Panc1 (cell line): ENCODE measurements at regions not wholly inside any gene's neighbourhood (a gene's known extent, or its start where the extent isn't known, plus 50 kb on each side); places are given as distances from the start of the nearest gene placed in this dataset.
"Not testable (repeated sequence)": the region's sequence is repeated elsewhere in the genome, so short reads cannot be mapped to it uniquely, and the experiment has no call there.

Source experiments
- ATAC-seq: fragments of 200-7000 bp; cut with Tn5 transposase; 2 replicates; pipeline ENCODE4 v1.9.1; 2020; ENCODE audit warnings: mild to moderate bottlenecking, moderate library complexity
- BruUV-seq: library from RNA; stranded (reverse); fragments of 400-500 nt; replicated peaks from 2 replicates; lab custom pipeline; 2021; lab: Mats Ljungman, UMichigan
- CTCF ChIA-PET: fragments of 300-600 bp; sonication (Branson Sonifier 250); formaldehyde crosslinking; loops from one replicate; lab custom pipeline; 2022; ENCODE audit warnings: antibody characterized with exemption; lab: Charles Lee
- POLR2A ChIA-PET: fragments of 300-600 bp; sonication (Branson Sonifier 250); formaldehyde crosslinking; loops from one replicate; lab custom pipeline; 2022; ENCODE audit warnings: antibody characterized with exemption; lab: Charles Lee
- DNase-seq: peaks from one replicate; pipeline ENCODE4 v3.0.0-alpha.2; 2010; ENCODE audit warnings: low read depth, low spot score
- H3K27ac ChIP-seq: 2 replicates; pipeline ENCODE4 v1.5.1; 2011; ENCODE audit warnings: mild to moderate bottlenecking, low read length, inconsistent platforms
- H3K27me3 ChIP-seq: fragments of 200-500 bp; sonication (Bioruptor generic); 2 replicates; pipeline ENCODE4 v1.6.0; 2014; ENCODE audit warnings: low read length, inconsistent platforms; ENCODE audit not compliant: control insufficient read depth, insufficient read depth
- H3K36me3 ChIP-seq: fragments of 200-500 bp; sonication (Bioruptor generic); 2 replicates; pipeline ENCODE4 v1.5.1; 2014; ENCODE audit warnings: inconsistent platforms, mild to moderate bottlenecking, low read length, moderate library complexity; ENCODE audit not compliant: control insufficient read depth, insufficient read depth
- H3K4me1 ChIP-seq: 2 replicates; pipeline ENCODE4 v1.5.1; 2011; ENCODE audit warnings: inconsistent platforms, mild to moderate bottlenecking, low read length, moderate library complexity; ENCODE audit not compliant: control insufficient read depth, insufficient read depth
- H3K4me3 ChIP-seq, 2 experiments: 2 replicates each; pipeline ENCODE4 v1.5.1; 2011 to 2012; ENCODE audit warnings: low read depth in 2 of 2, low read length in 2 of 2, mild to moderate bottlenecking in 2 of 2, inconsistent platforms in 1 of 2, moderate library complexity in 1 of 2
- H3K9me3 ChIP-seq: fragments of 200-500 bp; sonication (Bioruptor generic); 2 replicates; pipeline ENCODE4 v1.5.1; 2014; ENCODE audit warnings: low read depth, mild to moderate bottlenecking, inconsistent platforms, low read length, moderate library complexity; ENCODE audit not compliant: control insufficient read depth, insufficient read depth
- POLR2AphosphoS5 ChIP-seq: IDR thresholded peaks from 2 replicates; pipeline ENCODE4 v1.6.1; 2012; ENCODE audit warnings: mild to moderate bottlenecking, low read depth, low read length, moderate library complexity
- SIN3A ChIP-seq: IDR thresholded peaks from 2 replicates; pipeline ENCODE4 v1.6.1; 2012; ENCODE audit warnings: low read depth, mild to moderate bottlenecking, low read length, moderate library complexity, borderline replicate concordance; ENCODE audit not compliant: insufficient read depth
- TCF7L2 ChIP-seq: IDR thresholded peaks from 2 replicates; pipeline ENCODE4 v1.6.1; 2011; ENCODE audit warnings: mild to moderate bottlenecking, low read depth, low read length, inconsistent platforms
- in situ Hi-C: cut with HindIII; loops from 2 replicates; pipeline ENCODE4 v1.10.0; 2016; ENCODE audit warnings: low sequenced_read_pairs, low pct_unique_long_range_greater_than_20kb
- intact Hi-C: fragments of 100-400 bp; cut with micrococcal nuclease; formaldehyde crosslinking; loops from one replicate; pipeline ENCODE4 v1.10.0; 2022; ENCODE audit not compliant: unreplicated experiment
- TF ChIP-seq, protein P1 (sequence below), 2 experiments: IDR thresholded peaks; 2 replicates each; pipeline ENCODE4 v1.6.1; 2011 to 2012; ENCODE audit warnings: low read depth in 2 of 2, control low read depth in 1 of 2, low read length in 1 of 2, mild to moderate bottlenecking in 1 of 2, moderate library complexity in 1 of 2; ENCODE audit not compliant: insufficient read depth in 1 of 2
- TF ChIP-seq, protein P2 (sequence below): fragments of 450-650 bp; IDR thresholded peaks from 2 replicates; pipeline ENCODE4 v1.5.1; 2017; ENCODE audit warnings: mild to moderate bottlenecking

DNA sequence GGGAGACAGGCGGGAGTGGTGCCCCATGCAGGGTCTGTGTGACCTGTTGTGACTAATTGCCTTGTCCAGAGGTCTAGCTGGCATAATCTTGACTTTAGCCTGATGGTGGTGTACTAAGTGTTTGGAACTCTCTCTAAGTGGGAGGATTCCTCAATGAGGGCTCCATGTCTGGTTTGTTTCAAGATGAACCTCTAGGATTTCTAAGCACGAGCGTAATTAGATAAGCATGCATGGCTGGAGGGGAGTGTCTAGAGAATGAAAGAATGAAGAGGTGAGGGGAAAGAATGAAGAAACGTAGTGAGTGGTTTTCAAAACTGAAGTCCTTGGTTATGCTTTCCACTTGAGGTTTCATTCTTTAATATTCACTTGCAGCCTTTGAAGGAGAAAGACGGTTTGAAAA is 833.2 kb upstream of the GYPC start:
- H3K4me1 ChIP-seq = no peaks in the 10 kb centered on the region
- CTCF ChIA-PET = no interaction called here
- POLR2A ChIA-PET = no interaction called here
- no peak overlapping the region for H3K4me3 ChIP-seq
- ATAC-seq = no peak
- H3K9me3 ChIP-seq = no peaks in the 10 kb centered on the region
- no peak for DNase-seq
- intact Hi-C loops = no loop called here
- TF ChIP-seq, protein P1, sequence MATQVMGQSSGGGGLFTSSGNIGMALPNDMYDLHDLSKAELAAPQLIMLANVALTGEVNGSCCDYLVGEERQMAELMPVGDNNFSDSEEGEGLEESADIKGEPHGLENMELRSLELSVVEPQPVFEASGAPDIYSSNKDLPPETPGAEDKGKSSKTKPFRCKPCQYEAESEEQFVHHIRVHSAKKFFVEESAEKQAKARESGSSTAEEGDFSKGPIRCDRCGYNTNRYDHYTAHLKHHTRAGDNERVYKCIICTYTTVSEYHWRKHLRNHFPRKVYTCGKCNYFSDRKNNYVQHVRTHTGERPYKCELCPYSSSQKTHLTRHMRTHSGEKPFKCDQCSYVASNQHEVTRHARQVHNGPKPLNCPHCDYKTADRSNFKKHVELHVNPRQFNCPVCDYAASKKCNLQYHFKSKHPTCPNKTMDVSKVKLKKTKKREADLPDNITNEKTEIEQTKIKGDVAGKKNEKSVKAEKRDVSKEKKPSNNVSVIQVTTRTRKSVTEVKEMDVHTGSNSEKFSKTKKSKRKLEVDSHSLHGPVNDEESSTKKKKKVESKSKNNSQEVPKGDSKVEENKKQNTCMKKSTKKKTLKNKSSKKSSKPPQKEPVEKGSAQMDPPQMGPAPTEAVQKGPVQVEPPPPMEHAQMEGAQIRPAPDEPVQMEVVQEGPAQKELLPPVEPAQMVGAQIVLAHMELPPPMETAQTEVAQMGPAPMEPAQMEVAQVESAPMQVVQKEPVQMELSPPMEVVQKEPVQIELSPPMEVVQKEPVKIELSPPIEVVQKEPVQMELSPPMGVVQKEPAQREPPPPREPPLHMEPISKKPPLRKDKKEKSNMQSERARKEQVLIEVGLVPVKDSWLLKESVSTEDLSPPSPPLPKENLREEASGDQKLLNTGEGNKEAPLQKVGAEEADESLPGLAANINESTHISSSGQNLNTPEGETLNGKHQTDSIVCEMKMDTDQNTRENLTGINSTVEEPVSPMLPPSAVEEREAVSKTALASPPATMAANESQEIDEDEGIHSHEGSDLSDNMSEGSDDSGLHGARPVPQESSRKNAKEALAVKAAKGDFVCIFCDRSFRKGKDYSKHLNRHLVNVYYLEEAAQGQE (IDR thresholded peaks at IDR 0.05; ENCODE audit: insufficient read depth in 1 of 2, low read depth in 2 of 2, low read length in 1 of 2) = no peak
- TF ChIP-seq SIN3A (no peak), POLR2AphosphoS5 (no peak), TCF7L2 (no peak)
- TF ChIP-seq, protein P2, sequence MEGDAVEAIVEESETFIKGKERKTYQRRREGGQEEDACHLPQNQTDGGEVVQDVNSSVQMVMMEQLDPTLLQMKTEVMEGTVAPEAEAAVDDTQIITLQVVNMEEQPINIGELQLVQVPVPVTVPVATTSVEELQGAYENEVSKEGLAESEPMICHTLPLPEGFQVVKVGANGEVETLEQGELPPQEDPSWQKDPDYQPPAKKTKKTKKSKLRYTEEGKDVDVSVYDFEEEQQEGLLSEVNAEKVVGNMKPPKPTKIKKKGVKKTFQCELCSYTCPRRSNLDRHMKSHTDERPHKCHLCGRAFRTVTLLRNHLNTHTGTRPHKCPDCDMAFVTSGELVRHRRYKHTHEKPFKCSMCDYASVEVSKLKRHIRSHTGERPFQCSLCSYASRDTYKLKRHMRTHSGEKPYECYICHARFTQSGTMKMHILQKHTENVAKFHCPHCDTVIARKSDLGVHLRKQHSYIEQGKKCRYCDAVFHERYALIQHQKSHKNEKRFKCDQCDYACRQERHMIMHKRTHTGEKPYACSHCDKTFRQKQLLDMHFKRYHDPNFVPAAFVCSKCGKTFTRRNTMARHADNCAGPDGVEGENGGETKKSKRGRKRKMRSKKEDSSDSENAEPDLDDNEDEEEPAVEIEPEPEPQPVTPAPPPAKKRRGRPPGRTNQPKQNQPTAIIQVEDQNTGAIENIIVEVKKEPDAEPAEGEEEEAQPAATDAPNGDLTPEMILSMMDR = no peak
- H3K36me3 ChIP-seq = no peaks in the 10 kb centered on the region
- BruUV-seq = no TSS peak
- H3K27ac ChIP-seq = no peak overlapping the region
- in situ Hi-C loops = no loop called here
- no peaks in the 10 kb centered on the region for H3K27me3 ChIP-seq

DNA sequence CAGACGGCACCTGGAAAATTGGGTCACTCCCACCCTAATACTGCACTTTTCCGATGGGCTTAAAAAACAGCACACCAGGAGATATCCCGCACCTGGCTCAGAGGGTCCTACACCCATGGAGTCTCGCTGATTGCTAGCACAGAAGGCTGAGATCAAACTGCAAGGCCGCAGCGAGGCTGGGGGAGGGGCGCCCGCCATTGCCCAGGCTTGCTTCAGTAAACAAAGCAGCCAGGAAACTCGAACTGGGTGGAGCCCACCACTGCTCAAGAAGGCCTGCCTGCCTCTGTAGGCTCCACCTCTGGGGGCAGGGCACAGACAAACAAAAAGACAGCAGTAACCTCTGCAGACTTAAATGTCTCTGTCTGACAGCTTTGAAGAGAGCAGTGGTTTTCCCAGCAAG is 830.2 kb upstream of the GYPC start:
- ATAC-seq, DNase-seq, in situ Hi-C loops, H3K27ac ChIP-seq, POLR2A ChIA-PET, CTCF ChIA-PET, H3K27me3 ChIP-seq, BruUV-seq, intact Hi-C loops, H3K4me3 ChIP-seq, H3K4me1 ChIP-seq, H3K9me3 ChIP-seq, H3K36me3 ChIP-seq: not testable (repeated sequence)

DNA sequence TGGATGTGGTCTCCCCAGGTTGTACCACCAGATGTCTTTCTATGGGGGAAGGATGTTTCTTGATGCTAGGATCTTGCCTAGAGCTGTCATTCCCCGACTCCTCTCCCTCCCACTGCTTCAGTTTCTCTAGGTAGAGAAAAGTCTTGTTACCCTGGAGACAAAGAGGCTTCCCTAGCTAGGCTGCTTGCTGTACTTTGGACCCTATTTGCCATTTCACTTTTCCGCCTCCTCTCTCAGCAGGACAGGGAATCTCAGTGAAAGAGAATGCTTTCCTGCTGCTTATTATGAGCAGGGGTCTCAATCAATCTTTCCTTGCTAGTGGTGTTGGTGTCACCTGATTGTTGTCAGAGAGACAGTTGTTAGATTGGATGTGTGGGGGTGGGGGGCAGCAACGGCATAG is 818.8 kb upstream of the GYPC start:
- H3K4me3 ChIP-seq = no peak overlapping the region
- H3K4me1 ChIP-seq = no peaks in the 10 kb centered on the region
- H3K9me3 ChIP-seq = no peaks in the 10 kb centered on the region
- TF ChIP-seq, protein P2 = no peak
- TF ChIP-seq POLR2AphosphoS5 (no peak), TCF7L2 (no peak), SIN3A (no peak)
- TF ChIP-seq, protein P1 (IDR thresholded peaks at IDR 0.05; ENCODE audit: insufficient read depth in 1 of 2, low read depth in 2 of 2, low read length in 1 of 2) = no peak
- no peaks in the 10 kb centered on the region for H3K36me3 ChIP-seq
- CTCF ChIA-PET = no interaction called here
- POLR2A ChIA-PET = no interaction called here
- intact Hi-C loops = no loop called here
- in situ Hi-C loops = no loop called here
- ATAC-seq (no peak), DNase-seq (no peak)
- H3K27me3 ChIP-seq = no peaks in the 10 kb centered on the region
- no peak overlapping the region for H3K27ac ChIP-seq
- BruUV-seq = no TSS peak
